Heart right ventricle (tissue), 16 donors: ENCODE measurements at regions not wholly inside any gene's neighbourhood (a gene's known extent, or its start where the extent isn't known, plus 50 kb on each side); places are given as distances from the start of the nearest gene placed in this dataset.
A peak's percentile ranks its signal among the peaks of the same experiment; 100 is the strongest.

Experiments
- ATAC-seq, 8 donors: fragments of 200-7000 bp; cut with Tn5 transposase; one replicate each; pipeline ENCODE4 v1.9.1; 2020; ENCODE audit warnings: mild to moderate bottlenecking in 8 of 8, moderate library complexity in 8 of 8, moderate number of reproducible peaks in 1 of 8
- DNase-seq, 2 donors: peaks; one replicate each; pipeline ENCODE4 v3.0.0-alpha.2; 2020
- H3K27ac ChIP-seq, 10 donors: fragments of 200-600 bp; sonication (generic) in 2 of 10; one replicate each; pipeline versions ENCODE4 v1.5.0 to v1.8.0; 2020 to 2022; ENCODE audit warnings: mild to moderate bottlenecking in 3 of 10
- H3K27me3 ChIP-seq, 7 donors: fragments of 200-600 bp; one replicate each; pipeline ENCODE4 v1.8.0; 2021 to 2022; ENCODE audit warnings: mild to moderate bottlenecking in 2 of 7
- H3K36me3 ChIP-seq, 9 donors: fragments of 200-600 bp; sonication (generic) in 1 of 9; one replicate each; pipeline versions ENCODE4 v1.5.0 to v1.8.0; 2020 to 2022; ENCODE audit warnings: mild to moderate bottlenecking in 2 of 9
- H3K4me1 ChIP-seq, 9 donors: fragments of 200-600 bp; sonication (generic) in 1 of 9; one replicate each; pipeline versions ENCODE4 v1.5.0 to v1.8.0; 2020 to 2022; ENCODE audit warnings: mild to moderate bottlenecking in 4 of 9
- H3K4me3 ChIP-seq, 10 donors: fragments of 200-600 bp; sonication (generic) in 2 of 10; one replicate each; pipeline versions ENCODE4 v1.5.0 to v1.8.0; 2020 to 2022; ENCODE audit warnings: mild to moderate bottlenecking in 7 of 10, moderate library complexity in 2 of 10
- H3K9me3 ChIP-seq, 11 donors: fragments of 200-600 bp in 10 of 11; sonication (generic) in 2 of 11; one replicate each; pipeline versions ENCODE4 v1.5.0 to v1.8.0; 2013 to 2022; ENCODE audit warnings: mild to moderate bottlenecking in 2 of 11, control low read depth in 1 of 11, moderate library complexity in 1 of 11
- CTCF ChIP-seq, 9 donors: fragments of 200-600 bp; sonication (generic) in 2 of 9; IDR thresholded peaks; one replicate each; pipeline versions ENCODE4 v1.5.0 to v1.8.0; 2021 to 2022; ENCODE audit warnings: antibody characterized with exemption in 9 of 9, mild to moderate bottlenecking in 5 of 9, moderate library complexity in 1 of 9
- WGBS, 2 donors: extraction: QIAGEN DNeasy Blood & Tissue Kit; methylation state at CpG; one replicate each; pipeline ENCODE4 v1.1.7; 2013; ENCODE audit warnings: inconsistent platforms in 1 of 2; 5-methylcytosine and 5-hydroxymethylcytosine counted together
- intact Hi-C, 10 donors: fragments of 100-400 bp; cut with DNase I; formaldehyde crosslinking; loops; one replicate each; pipeline versions ENCODE4 v1.11.1 to v1.14.2; 2022
- donor health status: Arrhythmogenic right ventricular cardiomyopathy.
- donor health status: ischemic (EF 13 %, LVEDD 7.1; RV severe dilation, severe dysfunction).
- donor health status: healthy with polysubstance abuse.
- donor health status: DM: no; HTN: yes; CAD: no.
- donor health status: DM: no; HTN: no; CAD: no.
- donor health status: ischemic (EF 25% LVEDD 6.9; RV normal size, moderate dysfunction).
- donor health status: ischemic (EF 25% LVEDD 5.7; RV mildly dilated, moderate dysfunction).
- donor health status: healthy.
- donor health status: DM: yes; HTN: yes; CAD: no.
- donor health status: Ischemic cardiomyopathy.
- donor health status: ischemic (EF 35%, LVEDD 5.7; RV mildly dilated, moderate dysfunction).
- donor health status: nonischemic (EF 11% LVEDD 7.7; RV severe dilation, severe dysfunction).
- donor health status: DM: yes; HTN: yes; CAD: no.
- donor health status: PGD.
- donor health status: ischemic (EF 29% LVEDD 5.4; RV normal size, mild dysfunction).
- donor health status: nonischemic (EF 23%, LVEDD 6.1; RV moderate dilation, normal function).

- no peaks in the 10 kb centered on the region for H3K4me1 ChIP-seq
- 71 to 73% methylated on average over 2 of the region's 2 CpGs for WGBS, 2 donors
- no peak overlapping the region for H3K4me3 ChIP-seq
- TF ChIP-seq CTCF (IDR thresholded peaks at IDR 0.05): no peak
- no peaks in the 10 kb centered on the region for H3K27me3 ChIP-seq
- intact Hi-C loops: no loop called here
- no peaks in the 10 kb centered on the region for H3K9me3 ChIP-seq
- no peaks in the 10 kb centered on the region for H3K36me3 ChIP-seq
- ATAC-seq: no peak
- no peak overlapping the region for H3K27ac ChIP-seq
- DNase-seq: no peak
These were observed 114.4 kb upstream of the CCDC196 start for GRCh38 chr14:66371776-66372175.

- H3K4me3 ChIP-seq: no peak overlapping the region
- no peak overlapping the region for H3K27ac ChIP-seq
- ATAC-seq: no peak
- H3K36me3 ChIP-seq: no peaks in the 10 kb centered on the region
- peaks cover 0 to 16% (median 11%) of the 10 kb centered on the region in 9 donors for H3K4me1 ChIP-seq
- intact Hi-C loops: no loop called here
- DNase-seq: no peak
- WGBS, 2 donors: 81% methylated on average over 5 of the region's 5 CpGs
- H3K9me3 ChIP-seq: no peaks in the 10 kb centered on the region
- no peaks in the 10 kb centered on the region for H3K27me3 ChIP-seq
- no peak for TF ChIP-seq CTCF (IDR thresholded peaks at IDR 0.05)
These were observed 110.9 kb upstream of the CCDC196 start for GRCh38 chr14:66375046-66375964.

GRCh38 chr14:66377574-66377973 is 108.6 kb upstream of the CCDC196 start:
- intact Hi-C loops: no loop called here
- Histone ChIP-seq H3K27ac (no peak overlapping the region), H3K4me3 (no peak overlapping the region), H3K4me1 (peaks cover 0 to 20% (median 11%) of the 10 kb centered on the region in 9 donors), H3K36me3 (no peaks in the 10 kb centered on the region), H3K27me3 (no peaks in the 10 kb centered on the region), H3K9me3 (no peaks in the 10 kb centered on the region)
- ATAC-seq (no peak), DNase-seq (no peak)
- WGBS, 2 donors: 91 to 93% methylated on average over 1 of the region's 1 CpG
- TF ChIP-seq CTCF (IDR thresholded peaks at IDR 0.05): no peak

GRCh38 chr14:66378712-66379505 is 107.3 kb upstream of the CCDC196 start:
- peaks cover 0 to 31% (median 11%) of the 10 kb centered on the region in 9 donors for H3K4me1 ChIP-seq
- WGBS, 2 donors: 72 to 75% methylated on average over 4 of the region's 4 CpGs
- no peak overlapping the region for H3K4me3 ChIP-seq
- no peaks in the 10 kb centered on the region for H3K9me3 ChIP-seq
- H3K36me3 ChIP-seq: no peaks in the 10 kb centered on the region
- DNase-seq (peak; percentile 23 to 38), ATAC-seq (peak in 7 of 8 donors; percentile 61 to 95 (median 92))
- intact Hi-C loops: no loop called here
- H3K27ac ChIP-seq: no peak overlapping the region
- no peaks in the 10 kb centered on the region for H3K27me3 ChIP-seq
- no peak for TF ChIP-seq CTCF (IDR thresholded peaks at IDR 0.05)
